Fibroblast of pulmonary artery (primary cell): ENCODE measurements at regions not wholly inside any gene's neighbourhood (a gene's known extent, or its start where the extent isn't known, plus 50 kb on each side); places are given as distances from the start of the nearest gene placed in this dataset.
A peak's percentile ranks its signal among the peaks of the same experiment; 100 is the strongest.

Experiments used
- DNase-seq: peaks from one replicate; pipeline ENCODE4 v3.0.0-alpha.2; 2010; ENCODE audit warnings: low read depth
- H3K4me3 ChIP-seq: replicated peaks from 2 replicates; pipeline ENCODE4 v1.5.1; 2011; ENCODE audit warnings: low read depth, mild to moderate bottlenecking, control low read depth, low read length, moderate library complexity
- CTCF ChIP-seq: IDR thresholded peaks from 2 replicates; pipeline ENCODE4 v1.5.1; 2011; ENCODE audit warnings: mild to moderate bottlenecking, control low read depth, low read length, inconsistent platforms; ENCODE audit errors: missing control alignments

- no peak for TF ChIP-seq CTCF
- no peak overlapping the region for H3K4me3 ChIP-seq
- DNase-seq, result no peak
Measured at GRCh38 chr6:2404211-2404929, 159.0 kb upstream of the GMDS start.

- DNase-seq, result no peak
- H3K4me3 ChIP-seq, result no peak overlapping the region
- no peak for TF ChIP-seq CTCF
Measured at GRCh38 chr6:2403546-2403945, 158.1 kb upstream of the GMDS start.

GRCh38 chr6:2396846-2397630, 151.6 kb upstream of the GMDS start:
- DNase-seq, result peak; percentile 24
- TF ChIP-seq CTCF, result no peak
- no peak overlapping the region for H3K4me3 ChIP-seq

- H3K4me3 ChIP-seq, result no peak overlapping the region
- no peak for TF ChIP-seq CTCF
- no peak for DNase-seq
Measured at GRCh38 chr6:2396042-2396657, 150.7 kb upstream of the GMDS start.

- H3K4me3 ChIP-seq, result no peak overlapping the region
- DNase-seq, result no peak
- no peak for TF ChIP-seq CTCF
Measured at GRCh38 chr6:2388554-2389324, 143.3 kb upstream of the GMDS start.

GRCh38 chr6:2387445-2387844, 142.0 kb upstream of the GMDS start:
- TF ChIP-seq CTCF, result no peak
- no peak overlapping the region for H3K4me3 ChIP-seq
- no peak for DNase-seq
